CD4-positive, alpha-beta T cell (primary cell): ENCODE measurements at regions not wholly inside any gene's neighbourhood (a gene's known extent, or its start where the extent isn't known, plus 50 kb on each side); places are given as distances from the start of the nearest gene placed in this dataset.
A peak's percentile ranks its signal among the peaks of the same experiment; 100 is the strongest.

ENCODE experiments used
- ATAC-seq: fragments of 200-7000 bp; cut with Tn5 transposase; one replicate; pipeline ENCODE4 v1.10.0; 2022; ENCODE audit warnings: mild to moderate bottlenecking; ENCODE audit not compliant: poor library complexity
- CTCF ChIA-PET: fragments of 350-600 bp; sonication (Branson Sonifier 250); formaldehyde crosslinking; loops from one replicate; lab custom pipeline; 2021; ENCODE audit warnings: antibody characterized with exemption, inconsistent platforms; lab: Charles Lee
- POLR2A ChIA-PET: fragments of 350-600 bp; sonication (Branson Sonifier 250); formaldehyde crosslinking; loops from one replicate; lab custom pipeline; 2021; ENCODE audit warnings: antibody characterized with exemption, inconsistent platforms; lab: Charles Lee
- DNase-seq, 14 experiments: peaks; one replicate each; pipeline ENCODE4 v3.0.0-alpha.2; 2013 to 2020; ENCODE audit warnings: mixed read lengths in 2 of 14
- H3K27ac ChIP-seq, 2 donors: one replicate each; pipeline versions ENCODE4 v1.5.1 to v1.7.0; 2013; ENCODE audit warnings: low read length in 2 of 2, low read depth in 1 of 2, mild to moderate bottlenecking in 1 of 2
- H3K27me3 ChIP-seq, 2 experiments: 1 replicate in 1 of 2; 2 replicates in 1 of 2; pipeline versions ENCODE4 v1.6.1 to v1.7.0; 2013; ENCODE audit warnings: low read length in 2 of 2, control low read depth in 1 of 2, mild to moderate bottlenecking in 1 of 2, moderate library complexity in 1 of 2; ENCODE audit not compliant: insufficient read depth in 2 of 2, control insufficient read depth in 1 of 2
- H3K36me3 ChIP-seq: one replicate; pipeline ENCODE4 v1.6.1; 2013; ENCODE audit warnings: low read length, control low read depth; ENCODE audit not compliant: insufficient read depth
- H3K4me1 ChIP-seq: one replicate; pipeline ENCODE4 v1.6.1; 2013; ENCODE audit warnings: low read length, control low read depth; ENCODE audit not compliant: insufficient read depth
- H3K4me3 ChIP-seq: one replicate; pipeline ENCODE4 v1.5.1; 2013; ENCODE audit warnings: mild to moderate bottlenecking, low read length, moderate library complexity
- H3K9me3 ChIP-seq, 2 experiments: 1 replicate in 1 of 2; 2 replicates in 1 of 2; pipeline versions ENCODE4 v1.6.1 to v1.7.0; 2013; ENCODE audit warnings: low read length in 2 of 2, mild to moderate bottlenecking in 2 of 2, control low read depth in 1 of 2, moderate library complexity in 1 of 2; ENCODE audit not compliant: control insufficient read depth in 1 of 2, insufficient read depth in 1 of 2
- H3K27ac Mint-ChIP-seq: one replicate; pipeline ENCODE4 v1.8.0; 2020; ENCODE audit warnings: mixed read lengths
- H3K27me3 Mint-ChIP-seq: one replicate; pipeline ENCODE4 v1.8.0; 2021; ENCODE audit warnings: mixed read lengths
- H3K36me3 Mint-ChIP-seq: one replicate; pipeline ENCODE4 v1.8.0; 2021; ENCODE audit warnings: low read depth, mixed read lengths
- H3K4me1 Mint-ChIP-seq: one replicate; pipeline ENCODE4 v1.8.0; 2021; ENCODE audit warnings: low read depth, mixed read lengths
- H3K4me3 Mint-ChIP-seq: one replicate; pipeline ENCODE4 v1.8.0; 2020; ENCODE audit warnings: mild to moderate bottlenecking, mixed read lengths
- H3K9me3 Mint-ChIP-seq: one replicate; pipeline ENCODE4 v1.8.0; 2020; ENCODE audit warnings: mixed read lengths
- CTCF ChIP-seq: fragments of 200-600 bp; IDR thresholded peaks from one replicate; pipeline ENCODE4 v1.8.0; 2022; ENCODE audit warnings: antibody characterized with exemption, mild to moderate bottlenecking
- intact Hi-C, 2 experiments: fragments of 100-400 bp; cut with DNase I in 1 of 2; cut with micrococcal nuclease in 1 of 2; formaldehyde crosslinking; loops; one replicate each; pipeline versions ENCODE4 v1.15.1 to v1.9.0; 2023 to 2025; cut with DNase I, micrococcal nuclease

- ATAC-seq (no peak), DNase-seq (no peak)
- no peak for TF ChIP-seq CTCF
- ChIA-PET CTCF (no interaction called here), POLR2A (interaction anchor here (0.5 to 0.6 kb wide), 2 partner anchors 54 to 185 kb away, joined by 3 read pairs; no protein-coding TSS in a partner anchor)
- peaks cover 39% of the 10 kb centered on the region for H3K4me1 ChIP-seq
- H3K4me3 ChIP-seq, result no peak overlapping the region
- intact Hi-C loops, result loop anchor here in 1 of 2 experiments (5.0 kb wide), 1 partner anchor 133 kb away; no protein-coding TSS in a partner anchor
- no peaks in the 10 kb centered on the region for H3K9me3 ChIP-seq
- Mint-ChIP-seq H3K36me3 (peaks cover 78% of the 10 kb centered on the region), H3K9me3 (peaks cover 10% of the 10 kb centered on the region), H3K4me1 (peaks cover 81% of the 10 kb centered on the region), H3K27me3 (no peaks in the 10 kb centered on the region), H3K4me3 (no peak overlapping the region), H3K27ac (peak overlapping the region; percentile 2)
- H3K36me3 ChIP-seq, result peaks cover 8% of the 10 kb centered on the region
- H3K27ac ChIP-seq, result no peak overlapping the region
- H3K27me3 ChIP-seq, result no peaks in the 10 kb centered on the region
These were observed 171.8 kb upstream of the FOXN3 start for GRCh38 chr14:89588840-89589296.

DNA sequence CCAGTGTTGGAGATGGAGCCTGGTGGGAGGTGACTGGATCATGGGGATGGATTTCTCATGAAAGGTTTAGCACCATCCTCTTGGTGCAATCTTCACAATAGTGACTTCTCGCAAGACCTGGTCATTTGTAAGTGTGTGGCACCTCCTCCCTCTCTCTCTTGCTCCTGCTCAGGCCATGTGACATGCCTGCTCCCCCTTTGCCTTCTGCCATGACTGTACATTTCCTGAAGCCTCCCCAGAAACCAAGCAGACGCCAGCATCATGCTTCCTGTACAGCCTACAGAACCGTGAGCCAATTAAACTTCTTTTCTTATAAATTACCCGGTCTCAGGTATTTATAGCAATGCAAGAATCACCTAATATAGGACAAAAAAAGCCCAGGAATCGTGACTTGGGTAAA is 171.0 kb upstream of the FOXN3 start:
- TF ChIP-seq CTCF, result no peak
- Histone ChIP-seq H3K4me1 (peaks cover 40% of the 10 kb centered on the region), H3K27me3 (no peaks in the 10 kb centered on the region), H3K4me3 (no peak overlapping the region), H3K36me3 (peaks cover 8% of the 10 kb centered on the region), H3K9me3 (no peaks in the 10 kb centered on the region), H3K27ac (no peak overlapping the region)
- DNase-seq (peak in 1 of 14 experiments; percentile 26), ATAC-seq (no peak)
- POLR2A ChIA-PET, result interaction anchor here (1.5 kb wide), 1 partner anchor 8 kb away, joined by 3 read pairs; no protein-coding TSS in a partner anchor
- peak overlapping the region; percentile 2 for H3K27ac Mint-ChIP-seq
- H3K36me3 Mint-ChIP-seq, result peaks cover 79% of the 10 kb centered on the region
- peaks cover 10% of the 10 kb centered on the region for H3K9me3 Mint-ChIP-seq
- H3K27me3 Mint-ChIP-seq, result no peaks in the 10 kb centered on the region
- H3K4me1 Mint-ChIP-seq, result peaks cover 85% of the 10 kb centered on the region
- H3K4me3 Mint-ChIP-seq, result no peak overlapping the region
- CTCF ChIA-PET, result no interaction called here
- intact Hi-C loops, result loop anchor here in 1 of 2 experiments (5.0 kb wide), 1 partner anchor 134 kb away; no protein-coding TSS in a partner anchor

DNA sequence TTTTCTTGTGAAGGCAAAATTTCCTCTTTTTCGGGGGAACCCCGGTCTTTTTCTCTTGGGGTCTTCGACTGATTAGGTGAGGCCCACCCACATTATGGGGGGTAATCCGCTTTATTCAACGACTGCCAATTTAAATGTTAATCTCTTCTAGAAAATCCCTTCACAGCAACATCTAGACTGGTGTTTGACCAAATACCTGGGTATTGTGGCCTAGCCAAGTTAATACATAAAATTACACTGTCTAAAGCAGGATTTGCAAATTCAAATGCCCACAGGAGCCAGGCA is 170.0 kb upstream of the FOXN3 start:
- H3K4me3 ChIP-seq, result no peak overlapping the region
- CTCF ChIA-PET, result no interaction called here
- H3K36me3 ChIP-seq, result peaks cover 8% of the 10 kb centered on the region
- POLR2A ChIA-PET, result interaction anchor here (1.5 kb wide), 1 partner anchor 9 kb away, joined by 3 read pairs; no protein-coding TSS in a partner anchor
- H3K9me3 Mint-ChIP-seq, result peaks cover 3% of the 10 kb centered on the region
- H3K9me3 ChIP-seq, result no peaks in the 10 kb centered on the region
- no peaks in the 10 kb centered on the region for H3K27me3 Mint-ChIP-seq
- H3K4me3 Mint-ChIP-seq, result no peak overlapping the region
- peak overlapping the region; percentile 59 for H3K27ac Mint-ChIP-seq
- peaks cover 86% of the 10 kb centered on the region for H3K4me1 Mint-ChIP-seq
- peaks cover 40% of the 10 kb centered on the region for H3K4me1 ChIP-seq
- H3K36me3 Mint-ChIP-seq, result peaks cover 79% of the 10 kb centered on the region
- TF ChIP-seq CTCF, result no peak
- DNase-seq, result no peak
- H3K27me3 ChIP-seq, result no peaks in the 10 kb centered on the region
- no peak for ATAC-seq
- intact Hi-C loops, result loop anchor here in 1 of 2 experiments (5.0 kb wide), 1 partner anchor 135 kb away; no protein-coding TSS in a partner anchor
- no peak overlapping the region for H3K27ac ChIP-seq
